Neural cell (in vitro differentiated cells): ENCODE measurements at regions not wholly inside any gene's neighbourhood (a gene's known extent, or its start where the extent isn't known, plus 50 kb on each side); places are given as distances from the start of the nearest gene placed in this dataset.

Experiments used
- H2AFZ ChIP-seq: fragments of 200-600, 300-800 bp; sonication (generic), shearing (Covaris generic); 2 replicates; pipeline ENCODE4 v1.6.0; 2014; ENCODE audit warnings: low read depth, mild to moderate bottlenecking, antibody characterized with exemption, low read length, moderate library complexity
- H3F3A ChIP-seq: fragments of 200-600 bp; shearing (Covaris generic); 2 replicates; pipeline ENCODE4 v1.6.1; 2016; ENCODE audit warnings: mild to moderate bottlenecking, moderate library complexity, mixed read lengths, antibody characterized with exemption, low read length; ENCODE audit not compliant: insufficient read depth, poor library complexity, severe bottlenecking
- H3K27ac ChIP-seq: fragments of 200-600, 300-800 bp; sonication (generic), shearing (Covaris generic); 2 replicates; pipeline ENCODE4 v1.5.1; 2014; ENCODE audit warnings: mild to moderate bottlenecking, low read length, moderate library complexity
- H3K27me3 ChIP-seq: fragments of 300-800, 200-600 bp; sonication (generic), shearing (Covaris generic); 2 replicates; pipeline ENCODE4 v1.6.0; 2014; ENCODE audit warnings: mild to moderate bottlenecking, low read depth, low read length, moderate library complexity; ENCODE audit not compliant: insufficient read depth
- H3K36me3 ChIP-seq: fragments of 300-800, 200-600 bp; sonication (generic), shearing (Covaris generic); 2 replicates; pipeline ENCODE4 v1.5.1; 2014; ENCODE audit warnings: mild to moderate bottlenecking, antibody characterized with exemption, low read length, moderate library complexity; ENCODE audit not compliant: insufficient read depth
- H3K4me2 ChIP-seq: fragments of 300-800, 200-600 bp; sonication (generic), shearing (Covaris generic); 2 replicates; pipeline ENCODE4 v1.6.0; 2014; ENCODE audit warnings: mild to moderate bottlenecking, low read length
- H3K4me3 ChIP-seq: fragments of 300-800, 200-600 bp; sonication (generic), shearing (Covaris generic); 2 replicates; pipeline ENCODE4 v1.5.1; 2014; ENCODE audit warnings: mild to moderate bottlenecking, low read length, moderate library complexity
- H3K79me2 ChIP-seq: fragments of 200-600 bp; shearing (Covaris generic); replicated peaks from 2 replicates; pipeline ENCODE4 v1.6.0; 2014; ENCODE audit warnings: mild to moderate bottlenecking, low read length, moderate library complexity; ENCODE audit not compliant: insufficient read depth
- H3K9ac ChIP-seq: fragments of 300-800, 200-600 bp; sonication (generic), shearing (Covaris generic); 2 replicates; pipeline ENCODE4 v1.6.1; 2016; ENCODE audit warnings: mild to moderate bottlenecking, low read length, mixed read lengths
- H3K9me2 ChIP-seq: fragments of 200-600 bp; shearing (Covaris generic); 2 replicates; pipeline ENCODE4 v1.6.1; 2016; ENCODE audit warnings: mild to moderate bottlenecking, low read length, mixed read lengths; ENCODE audit not compliant: insufficient read depth
- H3K9me3 ChIP-seq: fragments of 200-600, 300-800 bp; sonication (generic), shearing (Covaris generic); 2 replicates; pipeline ENCODE4 v1.6.1; 2016; ENCODE audit warnings: mild to moderate bottlenecking, mixed run types, low read length, moderate library complexity, mixed read lengths
- H4K20me1 ChIP-seq: fragments of 200-600 bp; shearing (Covaris generic); 2 replicates; pipeline ENCODE4 v1.6.1; 2016; ENCODE audit warnings: mild to moderate bottlenecking, mixed run types; ENCODE audit not compliant: insufficient read depth
- EP300 ChIP-seq: fragments of 450-650 bp; conservative IDR thresholded peaks from 2 replicates; pipeline ENCODE4 v1.6.1; 2014; ENCODE audit warnings: antibody characterized with exemption, mild to moderate bottlenecking, moderate library complexity; ENCODE audit not compliant: poor library complexity, severe bottlenecking
- EZH2 ChIP-seq: fragments of 200-600, 300-800 bp; shearing (Covaris generic), sonication (generic); IDR thresholded peaks from 2 replicates; pipeline ENCODE4 v1.6.1; 2014; ENCODE audit warnings: antibody characterized with exemption, low read length, borderline replicate concordance, mild to moderate bottlenecking; ENCODE audit not compliant: insufficient read depth, poor library complexity, severe bottlenecking
- MXI1 ChIP-seq: fragments of 450-650 bp; conservative IDR thresholded peaks from 2 replicates; pipeline ENCODE4 v1.6.1; 2014; ENCODE audit warnings: antibody characterized with exemption, mild to moderate bottlenecking; ENCODE audit not compliant: poor library complexity, severe bottlenecking
- POLR2AphosphoS5 ChIP-seq: IDR thresholded peaks from 2 replicates; pipeline ENCODE4 v1.6.1; 2012
- RAD21 ChIP-seq: fragments of 450-650 bp; conservative IDR thresholded peaks from 2 replicates; pipeline ENCODE4 v1.6.1; 2014; ENCODE audit warnings: antibody characterized with exemption, mild to moderate bottlenecking, moderate library complexity
- SMC3 ChIP-seq: fragments of 450-650 bp; conservative IDR thresholded peaks from 2 replicates; pipeline ENCODE4 v1.6.1; 2014; ENCODE audit warnings: antibody characterized with exemption, mild to moderate bottlenecking, moderate library complexity; ENCODE audit not compliant: poor library complexity
- TAF1 ChIP-seq: IDR thresholded peaks from 2 replicates; pipeline ENCODE4 v1.6.1; 2012; ENCODE audit warnings: low read depth
- TF ChIP-seq, protein P1 (sequence below): IDR thresholded peaks from 2 replicates; pipeline ENCODE4 v1.6.1; 2012; ENCODE audit warnings: borderline replicate concordance
- TF ChIP-seq, protein P2 (sequence below): fragments of 450-650 bp; IDR thresholded peaks from 2 replicates; pipeline ENCODE4 v1.5.1; 2014; ENCODE audit warnings: antibody characterized with exemption, mild to moderate bottlenecking, moderate library complexity; ENCODE audit not compliant: poor library complexity, severe bottlenecking

DNA sequence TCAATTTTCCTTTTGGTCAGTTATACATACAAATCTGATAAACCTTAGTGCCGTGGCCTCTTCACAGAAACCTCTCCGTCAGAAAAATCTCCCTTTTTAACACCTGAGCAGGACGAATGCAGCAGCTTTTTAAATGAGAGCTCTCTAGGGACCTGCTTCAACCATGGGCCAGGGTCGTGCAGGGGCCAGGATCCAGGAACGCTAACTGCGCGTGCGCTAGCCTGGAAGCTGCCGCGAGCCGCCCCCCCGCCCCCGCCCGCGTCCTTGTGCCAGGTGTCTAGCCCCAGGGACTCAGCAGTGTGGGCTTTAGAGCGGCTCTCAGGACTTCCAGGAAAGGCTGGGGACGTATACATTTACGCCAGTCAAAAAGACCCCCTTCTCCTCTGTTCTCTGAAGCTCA, 136.8 kb upstream of the FMN2 start:
- Histone ChIP-seq H3K4me3 (no peak overlapping the region), H3K9me3 (no peaks in the 10 kb centered on the region), H3K79me2 (no peaks in the 10 kb centered on the region), H3K36me3 (no peaks in the 10 kb centered on the region), H3K9ac (no peak overlapping the region), H3K9me2 (no peaks in the 10 kb centered on the region), H3F3A (no peaks in the 10 kb centered on the region), H3K4me2 (no peak overlapping the region), H2AFZ (no peak overlapping the region), H4K20me1 (no peaks in the 10 kb centered on the region), H3K27ac (no peak overlapping the region), H3K27me3 (no peaks in the 10 kb centered on the region)
- TF ChIP-seq EP300: no peak
- no peak for TF ChIP-seq TAF1
- TF ChIP-seq MXI1: no peak
- TF ChIP-seq POLR2AphosphoS5: no peak
- TF ChIP-seq, protein P1, sequence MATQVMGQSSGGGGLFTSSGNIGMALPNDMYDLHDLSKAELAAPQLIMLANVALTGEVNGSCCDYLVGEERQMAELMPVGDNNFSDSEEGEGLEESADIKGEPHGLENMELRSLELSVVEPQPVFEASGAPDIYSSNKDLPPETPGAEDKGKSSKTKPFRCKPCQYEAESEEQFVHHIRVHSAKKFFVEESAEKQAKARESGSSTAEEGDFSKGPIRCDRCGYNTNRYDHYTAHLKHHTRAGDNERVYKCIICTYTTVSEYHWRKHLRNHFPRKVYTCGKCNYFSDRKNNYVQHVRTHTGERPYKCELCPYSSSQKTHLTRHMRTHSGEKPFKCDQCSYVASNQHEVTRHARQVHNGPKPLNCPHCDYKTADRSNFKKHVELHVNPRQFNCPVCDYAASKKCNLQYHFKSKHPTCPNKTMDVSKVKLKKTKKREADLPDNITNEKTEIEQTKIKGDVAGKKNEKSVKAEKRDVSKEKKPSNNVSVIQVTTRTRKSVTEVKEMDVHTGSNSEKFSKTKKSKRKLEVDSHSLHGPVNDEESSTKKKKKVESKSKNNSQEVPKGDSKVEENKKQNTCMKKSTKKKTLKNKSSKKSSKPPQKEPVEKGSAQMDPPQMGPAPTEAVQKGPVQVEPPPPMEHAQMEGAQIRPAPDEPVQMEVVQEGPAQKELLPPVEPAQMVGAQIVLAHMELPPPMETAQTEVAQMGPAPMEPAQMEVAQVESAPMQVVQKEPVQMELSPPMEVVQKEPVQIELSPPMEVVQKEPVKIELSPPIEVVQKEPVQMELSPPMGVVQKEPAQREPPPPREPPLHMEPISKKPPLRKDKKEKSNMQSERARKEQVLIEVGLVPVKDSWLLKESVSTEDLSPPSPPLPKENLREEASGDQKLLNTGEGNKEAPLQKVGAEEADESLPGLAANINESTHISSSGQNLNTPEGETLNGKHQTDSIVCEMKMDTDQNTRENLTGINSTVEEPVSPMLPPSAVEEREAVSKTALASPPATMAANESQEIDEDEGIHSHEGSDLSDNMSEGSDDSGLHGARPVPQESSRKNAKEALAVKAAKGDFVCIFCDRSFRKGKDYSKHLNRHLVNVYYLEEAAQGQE: no peak

DNA sequence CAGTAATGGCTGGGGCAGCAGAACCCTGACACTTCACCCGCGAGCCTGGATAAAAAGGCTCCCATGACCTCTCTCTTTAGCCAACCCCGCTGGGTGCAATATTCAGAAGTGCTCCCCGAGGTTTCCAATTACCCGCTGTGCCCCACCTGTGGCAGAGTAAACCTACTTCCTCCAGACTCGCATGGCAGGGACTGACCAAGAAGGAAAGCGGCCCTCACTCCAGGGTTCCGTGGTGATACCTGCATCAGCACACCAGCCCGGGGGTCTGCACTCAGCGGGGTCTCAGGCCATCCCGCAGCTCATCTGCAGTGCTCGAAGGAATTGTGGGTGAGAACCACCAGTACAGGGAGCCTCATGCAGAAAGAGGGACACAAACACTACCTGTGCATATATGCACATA, 136.3 kb upstream of the FMN2 start:
- no peaks in the 10 kb centered on the region for H3K27me3 ChIP-seq

More for the DNA sequence above, 136.3 kb upstream of the FMN2 start:
- no peaks in the 10 kb centered on the region for H3K9me2 ChIP-seq
- H3K36me3 ChIP-seq: no peaks in the 10 kb centered on the region
- H2AFZ ChIP-seq: no peak overlapping the region
- no peaks in the 10 kb centered on the region for H3K79me2 ChIP-seq
- no peak overlapping the region for H3K27ac ChIP-seq
- H4K20me1 ChIP-seq: no peaks in the 10 kb centered on the region
- no peak overlapping the region for H3K9ac ChIP-seq
- no peaks in the 10 kb centered on the region for H3F3A ChIP-seq
- TF ChIP-seq, protein P1: no peak
- TF ChIP-seq TAF1: no peak
- TF ChIP-seq, protein P2, sequence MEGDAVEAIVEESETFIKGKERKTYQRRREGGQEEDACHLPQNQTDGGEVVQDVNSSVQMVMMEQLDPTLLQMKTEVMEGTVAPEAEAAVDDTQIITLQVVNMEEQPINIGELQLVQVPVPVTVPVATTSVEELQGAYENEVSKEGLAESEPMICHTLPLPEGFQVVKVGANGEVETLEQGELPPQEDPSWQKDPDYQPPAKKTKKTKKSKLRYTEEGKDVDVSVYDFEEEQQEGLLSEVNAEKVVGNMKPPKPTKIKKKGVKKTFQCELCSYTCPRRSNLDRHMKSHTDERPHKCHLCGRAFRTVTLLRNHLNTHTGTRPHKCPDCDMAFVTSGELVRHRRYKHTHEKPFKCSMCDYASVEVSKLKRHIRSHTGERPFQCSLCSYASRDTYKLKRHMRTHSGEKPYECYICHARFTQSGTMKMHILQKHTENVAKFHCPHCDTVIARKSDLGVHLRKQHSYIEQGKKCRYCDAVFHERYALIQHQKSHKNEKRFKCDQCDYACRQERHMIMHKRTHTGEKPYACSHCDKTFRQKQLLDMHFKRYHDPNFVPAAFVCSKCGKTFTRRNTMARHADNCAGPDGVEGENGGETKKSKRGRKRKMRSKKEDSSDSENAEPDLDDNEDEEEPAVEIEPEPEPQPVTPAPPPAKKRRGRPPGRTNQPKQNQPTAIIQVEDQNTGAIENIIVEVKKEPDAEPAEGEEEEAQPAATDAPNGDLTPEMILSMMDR: no peak
- TF ChIP-seq EZH2: no peak
- no peak for TF ChIP-seq RAD21
- no peak for TF ChIP-seq SMC3
- no peak overlapping the region for H3K4me3 ChIP-seq
- H3K4me2 ChIP-seq: no peak overlapping the region
- no peaks in the 10 kb centered on the region for H3K9me3 ChIP-seq
